ENCODE measurements at regions not wholly inside any gene's neighbourhood (a gene's known extent, or its start where the extent isn't known, plus 50 kb on each side); places are given as distances from the start of the nearest gene placed in this dataset.
"Not testable (repeated sequence)": the region's sequence is repeated elsewhere in the genome, so short reads cannot be mapped to it uniquely, and the experiment has no call there.

GRCh38 chr6:74946961-74947360 lies 258.9 kb downstream of the COL12A1 start:
- no peak for DNase-seq

GRCh38 chr6:74942130-74942529 lies 263.7 kb downstream of the COL12A1 start:
- no peak for DNase-seq

- DNase-seq, result no peak
These were observed 264.4 kb downstream of the COL12A1 start for GRCh38 chr6:74941424-74941823.

GRCh38 chr6:74939721-74940620 lies 265.9 kb downstream of the COL12A1 start:
- no peak for DNase-seq

- DNase-seq, result no peak
These were observed 266.6 kb downstream of the COL12A1 start for GRCh38 chr6:74939151-74939708.

GRCh38 chr6:74937936-74938335 lies 267.9 kb downstream of the COL12A1 start:
- no peak for DNase-seq

GRCh38 chr6:74936886-74937285 lies 269.0 kb downstream of the COL12A1 start:
- DNase-seq, result no peak

- DNase-seq, result no peak
These were observed 273.5 kb downstream of the COL12A1 start for GRCh38 chr6:74932232-74932888.

GRCh38 chr6:74931558-74931957 lies 274.3 kb downstream of the COL12A1 start:
- no peak for DNase-seq

GRCh38 chr6:74928203-74928602 lies 277.6 kb downstream of the COL12A1 start:
- no peak for DNase-seq

GRCh38 chr6:74927299-74927698 lies 278.6 kb downstream of the COL12A1 start:
- DNase-seq, result no peak

- DNase-seq, result no peak
These were observed 280.2 kb downstream of the COL12A1 start for GRCh38 chr6:74925683-74926082.

GRCh38 chr6:74914888-74915287 lies 291.0 kb downstream of the COL12A1 start:
- no peak for DNase-seq

GRCh38 chr6:74912234-74912633 lies 293.6 kb downstream of the COL12A1 start:
- no peak for DNase-seq

- DNase-seq, result no peak
These were observed 303.0 kb downstream of the COL12A1 start for GRCh38 chr6:74902846-74903245.

GRCh38 chr6:74902089-74902488 lies 303.8 kb downstream of the COL12A1 start:
- DNase-seq, result no peak

GRCh38 chr6:74901576-74901975 lies 304.3 kb downstream of the COL12A1 start:
- no peak for DNase-seq

GRCh38 chr6:74899416-74899815 lies 306.4 kb downstream of the COL12A1 start:
- no peak for DNase-seq

GRCh38 chr6:74892091-74892490 lies 313.8 kb downstream of the COL12A1 start:
- DNase-seq, result no peak

GRCh38 chr6:74891349-74891831 lies 314.5 kb downstream of the COL12A1 start:
- DNase-seq, result no peak

- DNase-seq, result no peak
These were observed 316.2 kb downstream of the COL12A1 start for GRCh38 chr6:74889635-74890034.

GRCh38 chr6:74888741-74889140 lies 317.1 kb downstream of the COL12A1 start:
- DNase-seq, result not testable (repeated sequence)

GRCh38 chr6:74879976-74880375 lies 325.9 kb downstream of the COL12A1 start:
- no peak for DNase-seq

- no peak for DNase-seq
These were observed 326.6 kb downstream of the COL12A1 start for GRCh38 chr6:74879234-74879633.

All from NCI-H1694 (cell line).